ENCODE measurements at regions not wholly inside any gene's neighbourhood (a gene's known extent, or its start where the extent isn't known, plus 50 kb on each side); places are given as distances from the start of the nearest gene placed in this dataset.
"Not testable (repeated sequence)": the region's sequence is repeated elsewhere in the genome, so short reads cannot be mapped to it uniquely, and the experiment has no call there.

GRCh38 chr12:18794000-18794399 is 56.1 kb downstream of the CAPZA3 start:
- DNase-seq (ENCODE audit: low read depth): no peak

GRCh38 chr12:18797604-18798003 is 59.7 kb downstream of the CAPZA3 start:
- no peak for DNase-seq (ENCODE audit: low read depth)

- peak; percentile 48 for DNase-seq (ENCODE audit: low read depth)
Measured at GRCh38 chr12:18798535-18799361, 60.8 kb downstream of the CAPZA3 start.

GRCh38 chr12:18799561-18799960 is 61.6 kb downstream of the CAPZA3 start:
- no peak for DNase-seq (ENCODE audit: low read depth)

- no peak for DNase-seq (ENCODE audit: low read depth)
Measured at GRCh38 chr12:18805516-18806248, 67.8 kb downstream of the CAPZA3 start.

GRCh38 chr12:18807714-18808113 is 69.8 kb downstream of the CAPZA3 start:
- no peak for DNase-seq (ENCODE audit: low read depth)

- no peak for DNase-seq (ENCODE audit: low read depth)
Measured at GRCh38 chr12:18808221-18808620, 70.3 kb downstream of the CAPZA3 start.

- DNase-seq (ENCODE audit: low read depth): no peak
Measured at GRCh38 chr12:18810537-18811253, 72.8 kb downstream of the CAPZA3 start.

- no peak for DNase-seq (ENCODE audit: low read depth)
Measured at GRCh38 chr12:18811273-18811672, 73.4 kb downstream of the CAPZA3 start.

GRCh38 chr12:18813753-18814152 is 75.8 kb downstream of the CAPZA3 start:
- DNase-seq (ENCODE audit: low read depth): no peak

GRCh38 chr12:18818579-18819268 is 80.8 kb downstream of the CAPZA3 start:
- no peak for DNase-seq (ENCODE audit: low read depth)

GRCh38 chr12:18819484-18819883 is 81.6 kb downstream of the CAPZA3 start:
- DNase-seq (ENCODE audit: low read depth): no peak

GRCh38 chr12:18823461-18823860 is 85.5 kb downstream of the CAPZA3 start:
- DNase-seq (ENCODE audit: low read depth): no peak

- DNase-seq (ENCODE audit: low read depth): no peak
Measured at GRCh38 chr12:18824287-18824686, 86.4 kb downstream of the CAPZA3 start.

GRCh38 chr12:18825138-18825537 is 87.2 kb downstream of the CAPZA3 start:
- no peak for DNase-seq (ENCODE audit: low read depth)

GRCh38 chr12:18827913-18828312 is 90.0 kb downstream of the CAPZA3 start:
- no peak for DNase-seq (ENCODE audit: low read depth)

- no peak for DNase-seq (ENCODE audit: low read depth)
Measured at GRCh38 chr12:18828483-18828882, 90.6 kb downstream of the CAPZA3 start.

GRCh38 chr12:18828987-18829386 is 91.1 kb downstream of the CAPZA3 start:
- DNase-seq (ENCODE audit: low read depth): no peak

- not testable (repeated sequence) for DNase-seq (ENCODE audit: low read depth)
Measured at GRCh38 chr12:18832932-18833331, 95.0 kb downstream of the CAPZA3 start.

GRCh38 chr12:18837025-18837424 is 99.1 kb downstream of the CAPZA3 start:
- no peak for DNase-seq (ENCODE audit: low read depth)

- no peak for DNase-seq (ENCODE audit: low read depth)
Measured at GRCh38 chr12:18837505-18837904, 99.6 kb downstream of the CAPZA3 start.

GRCh38 chr12:18840997-18841396 is 103.1 kb downstream of the CAPZA3 start:
- DNase-seq (ENCODE audit: low read depth): not testable (repeated sequence)
